Neural crest cell (in vitro differentiated cells): ENCODE measurements at regions not wholly inside any gene's neighbourhood (a gene's known extent, or its start where the extent isn't known, plus 50 kb on each side); places are given as distances from the start of the nearest gene placed in this dataset.

Experiments
- DNase-seq: peaks from one replicate; pipeline ENCODE4 v3.0.0; 2021; ENCODE audit warnings: low read depth, mixed read lengths, low spot score
- H3K27ac Mint-ChIP-seq: one replicate; pipeline ENCODE4 v1.8.0; 2021; ENCODE audit warnings: mild to moderate bottlenecking, mixed read lengths; ENCODE audit not compliant: unreplicated experiment
- H3K27me3 Mint-ChIP-seq: 2 replicates; pipeline ENCODE4 v1.8.0; 2021; ENCODE audit warnings: low read depth, mild to moderate bottlenecking, mixed read lengths
- H3K36me3 Mint-ChIP-seq: 2 replicates; pipeline ENCODE4 v1.8.0; 2021; ENCODE audit warnings: low read depth, mild to moderate bottlenecking, mixed read lengths
- H3K4me1 Mint-ChIP-seq: 2 replicates; pipeline ENCODE4 v1.8.0; 2021; ENCODE audit warnings: mixed read lengths
- H3K4me3 Mint-ChIP-seq: one replicate; pipeline ENCODE4 v1.8.0; 2021; ENCODE audit warnings: mild to moderate bottlenecking, mixed read lengths
- H3K9me3 Mint-ChIP-seq: 2 replicates; pipeline ENCODE4 v1.8.0; 2021; ENCODE audit warnings: mixed read lengths
- TF ChIP-seq, protein P1 (sequence below): fragments of 200-600 bp; sonication (generic); conservative IDR thresholded peaks from 2 replicates; pipeline ENCODE4 v1.5.0; 2021; ENCODE audit warnings: antibody characterized with exemption, mild to moderate bottlenecking

DNA sequence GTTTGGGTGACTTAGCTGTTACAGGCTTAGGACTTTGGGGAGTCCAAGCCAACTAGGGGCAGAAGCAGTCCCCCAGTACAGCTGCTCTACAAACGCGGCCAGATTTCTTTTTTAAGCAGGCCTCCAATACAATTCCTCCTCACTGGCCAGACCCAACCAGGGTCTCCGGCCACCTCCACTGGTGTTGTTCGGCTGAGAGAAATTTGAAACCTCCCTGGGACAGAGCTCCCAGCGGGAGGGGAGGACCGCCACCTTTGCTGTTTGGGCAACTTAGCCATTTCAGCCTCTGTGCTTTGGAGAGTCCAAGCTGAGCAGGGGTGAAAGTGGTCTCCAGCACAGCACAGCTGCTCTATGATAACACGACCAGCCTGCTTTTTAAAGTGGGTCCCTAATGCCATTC is 59.4 kb upstream of the KHDRBS2 start:
- no peak for DNase-seq
- no peaks in the 10 kb centered on the region for H3K4me1 Mint-ChIP-seq
- no peak overlapping the region for H3K4me3 Mint-ChIP-seq
- no peaks in the 10 kb centered on the region for H3K27me3 Mint-ChIP-seq
- H3K9me3 Mint-ChIP-seq, result peaks cover 8% of the 10 kb centered on the region
- H3K27ac Mint-ChIP-seq, result no peak overlapping the region
- no peaks in the 10 kb centered on the region for H3K36me3 Mint-ChIP-seq
- TF ChIP-seq, protein P1, sequence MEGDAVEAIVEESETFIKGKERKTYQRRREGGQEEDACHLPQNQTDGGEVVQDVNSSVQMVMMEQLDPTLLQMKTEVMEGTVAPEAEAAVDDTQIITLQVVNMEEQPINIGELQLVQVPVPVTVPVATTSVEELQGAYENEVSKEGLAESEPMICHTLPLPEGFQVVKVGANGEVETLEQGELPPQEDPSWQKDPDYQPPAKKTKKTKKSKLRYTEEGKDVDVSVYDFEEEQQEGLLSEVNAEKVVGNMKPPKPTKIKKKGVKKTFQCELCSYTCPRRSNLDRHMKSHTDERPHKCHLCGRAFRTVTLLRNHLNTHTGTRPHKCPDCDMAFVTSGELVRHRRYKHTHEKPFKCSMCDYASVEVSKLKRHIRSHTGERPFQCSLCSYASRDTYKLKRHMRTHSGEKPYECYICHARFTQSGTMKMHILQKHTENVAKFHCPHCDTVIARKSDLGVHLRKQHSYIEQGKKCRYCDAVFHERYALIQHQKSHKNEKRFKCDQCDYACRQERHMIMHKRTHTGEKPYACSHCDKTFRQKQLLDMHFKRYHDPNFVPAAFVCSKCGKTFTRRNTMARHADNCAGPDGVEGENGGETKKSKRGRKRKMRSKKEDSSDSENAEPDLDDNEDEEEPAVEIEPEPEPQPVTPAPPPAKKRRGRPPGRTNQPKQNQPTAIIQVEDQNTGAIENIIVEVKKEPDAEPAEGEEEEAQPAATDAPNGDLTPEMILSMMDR, result no peak

DNA sequence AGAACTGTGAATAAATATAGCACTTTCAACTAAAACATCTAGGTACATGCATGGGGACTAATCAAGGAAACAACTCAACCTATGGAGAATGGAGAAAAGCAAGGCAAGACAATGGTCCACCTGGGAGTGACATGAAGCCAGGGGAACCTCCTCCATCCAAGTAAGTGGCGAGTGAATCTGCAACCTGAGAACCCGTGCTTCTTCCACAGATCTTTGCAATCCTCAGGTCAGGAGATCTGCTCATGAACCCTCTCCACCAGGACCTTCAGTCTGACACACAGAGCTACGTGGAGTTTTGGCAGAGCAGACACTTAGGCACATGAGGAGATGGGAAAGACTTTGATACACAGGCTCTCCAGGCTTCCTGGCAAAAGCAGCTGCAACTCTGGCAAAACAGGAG is 58.8 kb upstream of the KHDRBS2 start:
- Mint-ChIP-seq H3K9me3 (peaks cover 8% of the 10 kb centered on the region), H3K36me3 (no peaks in the 10 kb centered on the region), H3K27ac (no peak overlapping the region), H3K27me3 (no peaks in the 10 kb centered on the region), H3K4me1 (no peaks in the 10 kb centered on the region), H3K4me3 (no peak overlapping the region)
- TF ChIP-seq, protein P1, result no peak
- no peak for DNase-seq

DNA sequence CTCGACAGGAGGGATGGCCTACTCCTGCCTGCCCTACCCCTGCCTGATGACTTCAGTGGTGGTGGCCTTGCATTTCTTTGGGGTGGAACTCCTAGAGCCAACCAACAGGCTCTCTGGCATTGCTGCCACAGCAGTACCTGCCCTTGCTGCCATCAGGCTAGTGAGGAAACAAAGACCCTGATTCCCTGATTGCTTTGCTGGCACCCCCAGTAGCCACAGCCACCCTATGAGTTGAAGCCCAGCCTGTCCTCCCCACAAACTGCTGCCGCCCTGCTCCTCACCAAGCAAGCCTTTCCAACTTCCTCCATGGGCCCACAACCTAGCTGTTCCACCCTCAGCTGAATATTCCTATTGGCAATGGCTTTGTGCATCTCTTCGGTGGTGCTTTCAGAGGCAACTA is 52.5 kb upstream of the KHDRBS2 start:
- TF ChIP-seq, protein P1, result no peak
- H3K27ac Mint-ChIP-seq, result no peak overlapping the region
- no peaks in the 10 kb centered on the region for H3K4me1 Mint-ChIP-seq
- no peak overlapping the region for H3K4me3 Mint-ChIP-seq
- DNase-seq, result no peak
- no peaks in the 10 kb centered on the region for H3K36me3 Mint-ChIP-seq
- H3K27me3 Mint-ChIP-seq, result no peaks in the 10 kb centered on the region
- peaks cover 2% of the 10 kb centered on the region for H3K9me3 Mint-ChIP-seq
